Karpas-422 (cell line): ENCODE measurements at regions not wholly inside any gene's neighbourhood (a gene's known extent, or its start where the extent isn't known, plus 50 kb on each side); places are given as distances from the start of the nearest gene placed in this dataset. TPM values are rescaled to one million over a fixed set of nuclear protein-coding genes. Genes with fewer than 3 reads are reported as not detected.
A peak's percentile ranks its signal among the peaks of the same experiment; 100 is the strongest.

ENCODE experiments used
- DNase-seq: peaks from one replicate; pipeline ENCODE4 v3.0.0-alpha.2; 2015
- H2AFZ ChIP-seq: fragments of 200-600 bp; sonication (generic); 2 replicates; pipeline ENCODE4 v1.6.1; 2014; ENCODE audit warnings: antibody characterized with exemption, low read length, mixed read lengths
- H3K27ac ChIP-seq: fragments of 200-600 bp; sonication (generic); 2 replicates; pipeline ENCODE4 v1.5.1; 2014; ENCODE audit warnings: mild to moderate bottlenecking, low read length, moderate library complexity
- H3K27me3 ChIP-seq: fragments of 200-600 bp; sonication (generic); 2 replicates; pipeline ENCODE4 v1.6.1; 2014; ENCODE audit warnings: low read length, mixed read lengths
- H3K36me3 ChIP-seq: fragments of 200-600 bp; sonication (generic); 2 replicates; pipeline ENCODE4 v1.6.1; 2014; ENCODE audit warnings: low read length, mixed read lengths; ENCODE audit not compliant: insufficient read depth
- H3K4me1 ChIP-seq: fragments of 200-600 bp; sonication (generic); 2 replicates; pipeline ENCODE4 v1.6.1; 2014; ENCODE audit warnings: mild to moderate bottlenecking, low read length, mixed read lengths
- H3K4me2 ChIP-seq: fragments of 200-600 bp; sonication (generic); 2 replicates; pipeline ENCODE4 v1.6.1; 2014; ENCODE audit warnings: low read length, low read depth, mild to moderate bottlenecking; ENCODE audit not compliant: poor library complexity, severe bottlenecking
- H3K4me3 ChIP-seq: fragments of 200-600 bp; sonication (generic); 2 replicates; pipeline ENCODE4 v1.5.1; 2014; ENCODE audit warnings: mild to moderate bottlenecking, antibody characterized with exemption, low read length, mixed read lengths
- H3K79me2 ChIP-seq: fragments of 200-600 bp; sonication (generic); 2 replicates; pipeline ENCODE4 v1.6.1; 2014; ENCODE audit warnings: mild to moderate bottlenecking, low read length, mixed read lengths
- H3K9ac ChIP-seq: fragments of 200-600 bp; sonication (generic); 2 replicates; pipeline ENCODE4 v1.6.0; 2014; ENCODE audit warnings: low read length
- H3K9me2 ChIP-seq: fragments of 200-600 bp; sonication (generic), shearing (Covaris generic); replicated peaks from 2 replicates; pipeline ENCODE4 v1.6.0; 2014; ENCODE audit warnings: mild to moderate bottlenecking, low read length, moderate library complexity; ENCODE audit not compliant: insufficient read depth
- H3K9me3 ChIP-seq: fragments of 300-700, 200-600 bp; sonication (generic); 2 replicates; pipeline ENCODE4 v1.6.1; 2014; ENCODE audit warnings: low read length, mixed read lengths
- H4K20me1 ChIP-seq: fragments of 200-600 bp; sonication (generic); 2 replicates; pipeline ENCODE4 v1.6.1; 2014; ENCODE audit warnings: mild to moderate bottlenecking, antibody characterized with exemption, low read length, low read depth; ENCODE audit not compliant: insufficient read depth
- small RNA-seq: library from RNA; depleted of rRNA; stranded (forward); fragments of <200 nt; gene quantifications from one replicate; pipeline ENCODE3, GENCODE V24; 2014

- H3K9me3 ChIP-seq = no peaks in the 10 kb centered on the region
- H3K36me3 ChIP-seq = no peaks in the 10 kb centered on the region
- H3K9ac ChIP-seq = no peak overlapping the region
- no peak overlapping the region for H3K27ac ChIP-seq
- no peak overlapping the region for H3K4me2 ChIP-seq
- no peak for DNase-seq
- H3K9me2 ChIP-seq = no peaks in the 10 kb centered on the region
- no peaks in the 10 kb centered on the region for H4K20me1 ChIP-seq
- no peak overlapping the region for H3K4me3 ChIP-seq
- no peak overlapping the region for H2AFZ ChIP-seq
- H3K27me3 ChIP-seq = 0 out of 2 replicates have a peak, but pooled peaks cover 3% of the 10 kb centered on the region
- no peaks in the 10 kb centered on the region for H3K4me1 ChIP-seq
- H3K79me2 ChIP-seq = no peaks in the 10 kb centered on the region
Observed at GRCh38 chr4:146577111-146577510, 55.4 kb upstream of the SLC10A7 start.

GRCh38 chr4:146582864-146583263, 55.8 kb upstream of the POU4F2 start:
- Histone ChIP-seq H3K4me2 (no peak overlapping the region), H3K79me2 (no peaks in the 10 kb centered on the region), H3K36me3 (no peaks in the 10 kb centered on the region), H3K4me3 (no peak overlapping the region), H3K9me2 (no peaks in the 10 kb centered on the region), H3K9me3 (no peaks in the 10 kb centered on the region), H2AFZ (no peak overlapping the region), H3K27ac (no peak overlapping the region), H3K27me3 (no peaks in the 10 kb centered on the region), H3K4me1 (no peaks in the 10 kb centered on the region), H4K20me1 (no peaks in the 10 kb centered on the region), H3K9ac (no peak overlapping the region)
- peak; percentile 71 for DNase-seq

GRCh38 chr4:146585761-146586333, 52.8 kb upstream of the POU4F2 start:
- Histone ChIP-seq H3K27ac (no peak overlapping the region), H3K36me3 (no peaks in the 10 kb centered on the region), H3K4me2 (no peak overlapping the region), H3K9me2 (no peaks in the 10 kb centered on the region), H3K79me2 (no peaks in the 10 kb centered on the region), H3K4me1 (no peaks in the 10 kb centered on the region), H2AFZ (no peak overlapping the region), H3K9ac (no peak overlapping the region), H3K4me3 (no peak overlapping the region), H3K27me3 (no peaks in the 10 kb centered on the region), H3K9me3 (no peaks in the 10 kb centered on the region), H4K20me1 (no peaks in the 10 kb centered on the region)
- DNase-seq = no peak

Small RNA genes in the stretch of these regions (small RNA-seq; reads per million reads assigned to genes)
- gene RNU1-44P = not detected
